Rectal smooth muscle tissue (tissue), 1 donor: ENCODE measurements at regions not wholly inside any gene's neighbourhood (a gene's known extent, or its start where the extent isn't known, plus 50 kb on each side); places are given as distances from the start of the nearest gene placed in this dataset.

Source experiments
- H3K27ac ChIP-seq: one replicate; pipeline ENCODE4 v1.7.0; 2013; ENCODE audit warnings: low read depth, low read length, inconsistent platforms
- H3K27me3 ChIP-seq: one replicate; pipeline ENCODE4 v1.7.0; 2013; ENCODE audit warnings: low read length; ENCODE audit not compliant: control insufficient read depth, insufficient read depth
- H3K36me3 ChIP-seq: one replicate; pipeline ENCODE4 v1.7.0; 2013; ENCODE audit warnings: low read length; ENCODE audit not compliant: control insufficient read depth, insufficient read depth
- H3K4me1 ChIP-seq: one replicate; pipeline ENCODE4 v1.7.0; 2013; ENCODE audit warnings: low read length; ENCODE audit not compliant: control insufficient read depth, insufficient read depth
- H3K4me3 ChIP-seq: one replicate; pipeline ENCODE4 v1.7.0; 2013; ENCODE audit warnings: low read length
- H3K9ac ChIP-seq: one replicate; pipeline ENCODE4 v1.7.0; 2013; ENCODE audit warnings: low read length

DNA sequence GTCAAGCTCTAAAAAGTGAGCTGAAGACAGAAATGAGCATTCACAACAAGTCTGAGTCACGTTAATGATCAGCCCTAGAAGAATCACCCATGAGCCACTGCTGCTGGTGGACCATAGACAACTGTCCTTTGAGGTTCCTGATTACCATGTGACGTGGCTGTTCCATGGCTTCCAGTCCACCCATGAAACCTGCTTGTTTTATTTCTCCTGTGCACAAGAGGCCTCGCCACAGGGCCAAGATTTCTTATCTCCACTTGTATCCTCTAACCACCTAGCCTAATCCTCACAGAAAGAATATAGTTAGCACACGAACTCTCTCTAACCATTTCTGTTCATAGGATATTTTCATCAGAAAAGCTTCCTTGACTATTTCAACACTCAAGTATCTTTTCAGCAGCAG lies 242.7 kb downstream of the MREG start:
- no peaks in the 10 kb centered on the region for H3K27me3 ChIP-seq
- no peak overlapping the region for H3K27ac ChIP-seq
- peaks cover 27% of the 10 kb centered on the region for H3K4me1 ChIP-seq
- H3K4me3 ChIP-seq = no peak overlapping the region
- no peak overlapping the region for H3K9ac ChIP-seq
- no peaks in the 10 kb centered on the region for H3K36me3 ChIP-seq

DNA sequence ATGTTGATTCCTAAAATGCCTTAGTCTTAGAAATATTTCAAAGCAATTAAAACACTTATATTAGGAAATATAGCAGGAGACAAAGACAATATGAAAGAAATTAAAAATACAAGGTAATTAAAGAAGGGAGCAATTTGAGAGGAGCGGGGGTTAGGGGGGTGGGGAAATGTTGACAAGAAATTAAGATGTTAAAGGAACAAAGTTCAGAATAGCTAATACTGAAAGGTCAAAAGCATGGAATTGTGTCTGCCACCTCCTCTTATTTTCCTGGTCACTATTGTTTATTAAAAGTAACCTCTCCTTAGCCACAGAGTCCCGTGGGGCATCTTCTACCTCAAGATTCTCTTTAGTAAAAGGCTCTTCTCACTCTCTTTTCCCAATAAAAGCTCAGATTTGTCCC lies 244.1 kb downstream of the MREG start:
- Histone ChIP-seq H3K36me3 (no peaks in the 10 kb centered on the region), H3K4me1 (peaks cover 31% of the 10 kb centered on the region), H3K27ac (no peak overlapping the region), H3K4me3 (no peak overlapping the region), H3K27me3 (no peaks in the 10 kb centered on the region), H3K9ac (no peak overlapping the region)

DNA sequence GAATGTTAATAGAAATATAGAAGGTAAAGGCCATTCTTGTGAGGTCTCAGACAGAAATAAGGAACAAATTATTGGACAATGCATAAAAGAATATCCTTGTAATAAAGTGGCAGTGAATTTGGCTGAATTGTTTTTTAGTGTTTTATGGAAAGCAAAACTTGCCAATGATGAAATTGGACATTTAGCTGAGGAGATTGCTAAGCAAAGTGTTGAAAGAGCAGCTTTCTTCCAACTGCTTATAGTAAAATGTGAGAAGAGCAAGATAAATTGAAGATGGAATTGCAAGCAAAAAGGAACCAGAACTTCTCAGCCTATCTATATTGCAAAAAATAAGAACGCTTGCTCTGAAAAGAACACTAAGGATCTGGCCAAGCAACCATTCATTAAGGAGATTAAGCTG lies 245.7 kb downstream of the MREG start:
- Histone ChIP-seq H3K27ac (no peak overlapping the region), H3K27me3 (no peaks in the 10 kb centered on the region), H3K4me3 (no peak overlapping the region), H3K36me3 (no peaks in the 10 kb centered on the region), H3K4me1 (peaks cover 16% of the 10 kb centered on the region), H3K9ac (no peak overlapping the region)

- Histone ChIP-seq H3K36me3 (no peaks in the 10 kb centered on the region), H3K4me1 (peaks cover 9% of the 10 kb centered on the region), H3K4me3 (no peak overlapping the region), H3K9ac (no peak overlapping the region), H3K27me3 (no peaks in the 10 kb centered on the region), H3K27ac (peak overlapping the region; percentile 21)
These were observed 247.5 kb downstream of the MREG start for GRCh38 chr2:215765729-215766360.

DNA sequence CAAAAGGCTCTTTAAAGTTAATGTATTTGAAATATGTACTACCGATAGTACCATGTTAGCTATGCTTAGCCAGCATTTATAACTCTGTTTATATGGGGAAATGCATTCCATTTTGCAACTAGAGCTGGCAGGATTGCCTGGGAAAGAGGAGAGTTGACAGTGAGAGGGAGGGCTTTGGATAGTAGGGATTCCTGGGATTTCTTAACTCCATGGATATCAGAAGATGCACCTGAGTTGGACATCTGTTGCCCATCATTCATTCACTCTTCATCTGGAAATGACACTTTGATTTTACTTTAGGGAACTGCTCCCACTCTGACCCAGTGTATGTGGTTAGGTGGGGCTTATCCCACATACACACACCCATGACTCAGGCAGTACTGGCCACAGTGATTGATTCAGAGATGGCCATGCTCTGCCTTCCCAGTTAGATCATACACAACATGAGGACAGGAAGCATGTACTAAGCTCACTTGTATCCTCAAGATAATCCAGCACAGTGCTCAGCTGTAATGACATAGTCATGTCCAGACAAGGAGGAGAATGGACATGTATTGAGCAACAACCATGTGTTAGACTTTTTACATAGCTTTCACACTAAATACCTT lies 248.8 kb downstream of the MREG start:
- Histone ChIP-seq H3K27ac (no peak overlapping the region), H3K4me3 (no peak overlapping the region), H3K4me1 (peaks cover 9% of the 10 kb centered on the region), H3K27me3 (no peaks in the 10 kb centered on the region), H3K36me3 (no peaks in the 10 kb centered on the region), H3K9ac (no peak overlapping the region)

GRCh38 chr2:215760557-215760956 lies 252.8 kb downstream of the MREG start:
- Histone ChIP-seq H3K9ac (no peak overlapping the region), H3K36me3 (no peaks in the 10 kb centered on the region), H3K27me3 (no peaks in the 10 kb centered on the region), H3K27ac (no peak overlapping the region), H3K4me3 (no peak overlapping the region), H3K4me1 (peaks cover 3% of the 10 kb centered on the region)

- H3K9ac ChIP-seq = no peak overlapping the region
These were observed 253.3 kb downstream of the MREG start for GRCh38 chr2:215760091-215760490.

GRCh38 chr2:215758691-215759090 lies 254.7 kb downstream of the MREG start:
- H3K27me3 ChIP-seq = no peaks in the 10 kb centered on the region
- H3K4me1 ChIP-seq = no peaks in the 10 kb centered on the region
- H3K36me3 ChIP-seq = no peaks in the 10 kb centered on the region
- no peak overlapping the region for H3K9ac ChIP-seq
- H3K4me3 ChIP-seq = no peak overlapping the region
- H3K27ac ChIP-seq = no peak overlapping the region

More at GRCh38 chr2:215760091-215760490, 253.3 kb downstream of the MREG start:
- Histone ChIP-seq H3K4me1 (peaks cover 3% of the 10 kb centered on the region), H3K27me3 (no peaks in the 10 kb centered on the region), H3K27ac (no peak overlapping the region), H3K36me3 (no peaks in the 10 kb centered on the region), H3K4me3 (no peak overlapping the region)

- Histone ChIP-seq H3K4me1 (no peaks in the 10 kb centered on the region), H3K9ac (no peak overlapping the region), H3K4me3 (no peak overlapping the region), H3K36me3 (no peaks in the 10 kb centered on the region), H3K27ac (no peak overlapping the region), H3K27me3 (no peaks in the 10 kb centered on the region)
These were observed 257.0 kb downstream of the MREG start for GRCh38 chr2:215756346-215756730.

GRCh38 chr2:215755641-215756345 lies 257.6 kb downstream of the MREG start:
- Histone ChIP-seq H3K9ac (no peak overlapping the region), H3K4me3 (no peak overlapping the region), H3K27me3 (no peaks in the 10 kb centered on the region), H3K27ac (no peak overlapping the region), H3K36me3 (no peaks in the 10 kb centered on the region), H3K4me1 (no peaks in the 10 kb centered on the region)

- H3K4me1 ChIP-seq = peaks cover 1% of the 10 kb centered on the region
These were observed 258.8 kb downstream of the MREG start for GRCh38 chr2:215754546-215754945.

GRCh38 chr2:215753808-215754207 lies 259.5 kb downstream of the MREG start:
- Histone ChIP-seq H3K4me1 (peaks cover 7% of the 10 kb centered on the region), H3K27ac (no peak overlapping the region), H3K4me3 (no peak overlapping the region), H3K9ac (no peak overlapping the region), H3K36me3 (no peaks in the 10 kb centered on the region), H3K27me3 (no peaks in the 10 kb centered on the region)

More at GRCh38 chr2:215754546-215754945, 258.8 kb downstream of the MREG start:
- H3K27ac ChIP-seq = no peak overlapping the region
- H3K9ac ChIP-seq = no peak overlapping the region
- H3K27me3 ChIP-seq = no peaks in the 10 kb centered on the region
- no peaks in the 10 kb centered on the region for H3K36me3 ChIP-seq
- H3K4me3 ChIP-seq = no peak overlapping the region
